Loucy (cell line): ENCODE measurements at regions not wholly inside any gene's neighbourhood (a gene's known extent, or its start where the extent isn't known, plus 50 kb on each side); places are given as distances from the start of the nearest gene placed in this dataset.

Experiments used
- H2AFZ ChIP-seq: fragments of 200-600 bp; sonication (generic); 2 replicates; pipeline ENCODE4 v1.6.0; 2016; ENCODE audit warnings: antibody characterized with exemption, mild to moderate bottlenecking, low read length, moderate library complexity
- H3F3A ChIP-seq: fragments of 200-600 bp; 2 replicates; pipeline ENCODE4 v1.6.0; 2016; ENCODE audit warnings: antibody characterized with exemption, low read depth, mild to moderate bottlenecking
- H3K27me3 ChIP-seq: fragments of 200-600 bp; sonication (generic); 2 replicates; pipeline ENCODE4 v1.6.1; 2014; ENCODE audit warnings: low read length, mild to moderate bottlenecking; ENCODE audit not compliant: insufficient read depth, poor library complexity, severe bottlenecking
- H3K36me3 ChIP-seq: fragments of 200-600 bp; sonication (generic); 2 replicates; pipeline ENCODE4 v1.6.1; 2016; ENCODE audit warnings: low read length; ENCODE audit not compliant: insufficient read depth
- H3K4me1 ChIP-seq: fragments of 200-600 bp; sonication (generic); 2 replicates; pipeline ENCODE4 v1.5.1; 2014; ENCODE audit warnings: low read length, mild to moderate bottlenecking; ENCODE audit not compliant: insufficient read depth, poor library complexity, severe bottlenecking
- H3K4me2 ChIP-seq: fragments of 200-600 bp; sonication (generic); 2 replicates; pipeline ENCODE4 v1.6.0; 2014; ENCODE audit warnings: antibody characterized with exemption, low read length, low read depth, mild to moderate bottlenecking; ENCODE audit not compliant: poor library complexity, severe bottlenecking
- H3K4me3 ChIP-seq: fragments of 200-600 bp; sonication (generic); 2 replicates; pipeline ENCODE4 v1.5.1; 2014; ENCODE audit warnings: low read length, mild to moderate bottlenecking, mixed read lengths; ENCODE audit not compliant: poor library complexity, severe bottlenecking
- H3K79me2 ChIP-seq: fragments of 200-600 bp; sonication (generic); 2 replicates; pipeline ENCODE4 v1.6.1; 2014; ENCODE audit warnings: low read length; ENCODE audit not compliant: insufficient read depth
- H3K9ac ChIP-seq: fragments of 200-600 bp; sonication (generic); 2 replicates; pipeline ENCODE4 v1.6.0; 2014; ENCODE audit warnings: mild to moderate bottlenecking, low read depth, low read length, moderate library complexity; ENCODE audit not compliant: poor library complexity, severe bottlenecking
- H3K9me2 ChIP-seq: fragments of 200-600 bp; sonication (generic); replicated peaks from 2 replicates; pipeline ENCODE4 v1.6.1; 2016; ENCODE audit warnings: low read depth, low read length, mixed read lengths
- H3K9me3 ChIP-seq: fragments of 200-600 bp; sonication (generic); 2 replicates; pipeline ENCODE4 v1.6.1; 2014; ENCODE audit warnings: mild to moderate bottlenecking, antibody characterized with exemption, low read length, low read depth; ENCODE audit not compliant: insufficient read depth
- H4K20me1 ChIP-seq: fragments of 200-600 bp; sonication (generic); 2 replicates; pipeline ENCODE4 v1.6.0; 2014; ENCODE audit warnings: antibody characterized with exemption, low read length, mild to moderate bottlenecking; ENCODE audit not compliant: insufficient read depth, poor library complexity, severe bottlenecking
- CTCF ChIP-seq: fragments of 200-600 bp; sonication (generic); conservative IDR thresholded peaks from 2 replicates; pipeline ENCODE4 v1.5.1; 2014; ENCODE audit warnings: mild to moderate bottlenecking, antibody characterized with exemption, low read length
- EZH2phosphoT487 ChIP-seq: fragments of 200-600 bp; IDR thresholded peaks from 2 replicates; pipeline ENCODE4 v1.6.1; 2018; ENCODE audit warnings: antibody characterized with exemption, mild to moderate bottlenecking, moderate library complexity, borderline replicate concordance

- Histone ChIP-seq H3K4me3 (no peak overlapping the region), H3K9ac (no peak overlapping the region), H3K27me3 (no peaks in the 10 kb centered on the region), H4K20me1 (no peaks in the 10 kb centered on the region), H3K9me2 (no peaks in the 10 kb centered on the region), H2AFZ (no peak overlapping the region), H3K36me3 (no peaks in the 10 kb centered on the region), H3F3A (no peaks in the 10 kb centered on the region), H3K4me1 (no peaks in the 10 kb centered on the region), H3K9me3 (no peaks in the 10 kb centered on the region), H3K79me2 (no peaks in the 10 kb centered on the region), H3K4me2 (no peak overlapping the region)
- no peak for TF ChIP-seq EZH2phosphoT487
- TF ChIP-seq CTCF, result no peak
Measured at GRCh38 chr3:74295479-74295878, 319.0 kb downstream of the CNTN3 start.

GRCh38 chr3:74288761-74289160 is 325.7 kb downstream of the CNTN3 start:
- H3K36me3 ChIP-seq, result no peaks in the 10 kb centered on the region
- H3K27me3 ChIP-seq, result no peaks in the 10 kb centered on the region
- H3K4me3 ChIP-seq, result no peak overlapping the region
- no peak overlapping the region for H3K9ac ChIP-seq
- no peaks in the 10 kb centered on the region for H3K9me2 ChIP-seq
- 0 out of 2 replicates have a peak, but pooled peaks cover 3% of the 10 kb centered on the region for H3K9me3 ChIP-seq
- no peaks in the 10 kb centered on the region for H4K20me1 ChIP-seq
- TF ChIP-seq CTCF (no peak), EZH2phosphoT487 (no peak)
- H3K4me2 ChIP-seq, result no peak overlapping the region
- no peaks in the 10 kb centered on the region for H3K79me2 ChIP-seq
- H2AFZ ChIP-seq, result no peak overlapping the region
- H3K4me1 ChIP-seq, result no peaks in the 10 kb centered on the region
- no peaks in the 10 kb centered on the region for H3F3A ChIP-seq

DNA sequence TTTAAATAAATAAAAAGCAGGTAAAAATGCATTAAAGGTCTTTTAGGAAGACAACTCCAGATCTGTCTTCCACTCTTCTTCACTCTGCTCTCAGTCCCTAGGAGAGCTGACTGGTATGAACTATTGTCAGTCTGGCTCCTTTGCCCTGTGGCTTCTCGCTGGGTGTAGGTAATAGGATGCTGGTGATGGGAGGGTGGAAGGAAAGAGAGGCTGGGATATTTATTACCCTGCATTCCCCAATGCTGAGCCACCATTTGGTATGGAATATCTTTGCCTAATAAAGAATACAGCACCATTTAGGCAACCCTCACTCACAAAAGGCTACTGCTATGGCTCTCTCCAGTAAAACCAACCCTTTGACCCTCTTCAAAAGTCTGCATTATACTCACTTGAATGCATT is 326.9 kb downstream of the CNTN3 start:
- no peaks in the 10 kb centered on the region for H4K20me1 ChIP-seq
- no peaks in the 10 kb centered on the region for H3F3A ChIP-seq
- H3K36me3 ChIP-seq, result no peaks in the 10 kb centered on the region
- no peaks in the 10 kb centered on the region for H3K4me1 ChIP-seq
- H3K4me3 ChIP-seq, result no peak overlapping the region
- no peak overlapping the region for H3K9ac ChIP-seq
- H3K27me3 ChIP-seq, result no peaks in the 10 kb centered on the region
- H3K9me2 ChIP-seq, result no peaks in the 10 kb centered on the region
- no peak overlapping the region for H2AFZ ChIP-seq
- no peaks in the 10 kb centered on the region for H3K79me2 ChIP-seq
- no peak overlapping the region for H3K4me2 ChIP-seq
- 0 out of 2 replicates have a peak, but pooled peaks cover 3% of the 10 kb centered on the region for H3K9me3 ChIP-seq
- TF ChIP-seq EZH2phosphoT487 (no peak), CTCF (no peak)
